ENCODE measurements at regions not wholly inside any gene's neighbourhood (a gene's known extent, or its start where the extent isn't known, plus 50 kb on each side); places are given as distances from the start of the nearest gene placed in this dataset.
"Not testable (repeated sequence)": the region's sequence is repeated elsewhere in the genome, so short reads cannot be mapped to it uniquely, and the experiment has no call there.

- DNase-seq (ENCODE audit: low read depth, low spot score) = no peak
These were observed 474.0 kb upstream of the NDST3 start for GRCh38 chr4:117560329-117560728.

GRCh38 chr4:117574085-117574484, 460.2 kb upstream of the NDST3 start:
- DNase-seq (ENCODE audit: low read depth, low spot score) = no peak

- no peak for DNase-seq (ENCODE audit: low read depth, low spot score)
These were observed 458.4 kb upstream of the NDST3 start for GRCh38 chr4:117575850-117576249.

GRCh38 chr4:117577686-117578311, 456.5 kb upstream of the NDST3 start:
- DNase-seq (ENCODE audit: low read depth, low spot score) = no peak

- no peak for DNase-seq (ENCODE audit: low read depth, low spot score)
These were observed 445.5 kb upstream of the NDST3 start for GRCh38 chr4:117588771-117589170.

GRCh38 chr4:117596917-117597480, 437.3 kb upstream of the NDST3 start:
- DNase-seq (ENCODE audit: low read depth, low spot score) = no peak

GRCh38 chr4:117599393-117599792, 434.9 kb upstream of the NDST3 start:
- DNase-seq (ENCODE audit: low read depth, low spot score) = not testable (repeated sequence)

- not testable (repeated sequence) for DNase-seq (ENCODE audit: low read depth, low spot score)
These were observed 433.4 kb upstream of the NDST3 start for GRCh38 chr4:117600936-117601335.

GRCh38 chr4:117610706-117611308, 423.5 kb upstream of the NDST3 start:
- no peak for DNase-seq (ENCODE audit: low read depth, low spot score)

GRCh38 chr4:117621673-117622072, 412.6 kb upstream of the NDST3 start:
- no peak for DNase-seq (ENCODE audit: low read depth, low spot score)

GRCh38 chr4:117623326-117623725, 411.0 kb upstream of the NDST3 start:
- no peak for DNase-seq (ENCODE audit: low read depth, low spot score)

- no peak for DNase-seq (ENCODE audit: low read depth, low spot score)
These were observed 407.6 kb upstream of the NDST3 start for GRCh38 chr4:117626664-117627063.

GRCh38 chr4:117634716-117635115, 399.6 kb upstream of the NDST3 start:
- no peak for DNase-seq (ENCODE audit: low read depth, low spot score)

- DNase-seq (ENCODE audit: low read depth, low spot score) = no peak
These were observed 396.9 kb upstream of the NDST3 start for GRCh38 chr4:117637347-117637746.

GRCh38 chr4:117640836-117641235, 393.4 kb upstream of the NDST3 start:
- DNase-seq (ENCODE audit: low read depth, low spot score) = no peak

GRCh38 chr4:117641519-117641918, 392.8 kb upstream of the NDST3 start:
- DNase-seq (ENCODE audit: low read depth, low spot score) = no peak

GRCh38 chr4:117654079-117654478, 380.2 kb upstream of the NDST3 start:
- DNase-seq (ENCODE audit: low read depth, low spot score) = no peak

GRCh38 chr4:117660668-117661067, 373.6 kb upstream of the NDST3 start:
- no peak for DNase-seq (ENCODE audit: low read depth, low spot score)

- DNase-seq (ENCODE audit: low read depth, low spot score) = no peak
These were observed 372.9 kb upstream of the NDST3 start for GRCh38 chr4:117661091-117662072.

- DNase-seq (ENCODE audit: low read depth, low spot score) = no peak
These were observed 369.4 kb upstream of the NDST3 start for GRCh38 chr4:117664706-117665444.

- no peak for DNase-seq (ENCODE audit: low read depth, low spot score)
These were observed 358.1 kb upstream of the NDST3 start for GRCh38 chr4:117676153-117676552.
